ENCODE measurements at regions not wholly inside any gene's neighbourhood (a gene's known extent, or its start where the extent isn't known, plus 50 kb on each side); places are given as distances from the start of the nearest gene placed in this dataset.

- no peak for TF ChIP-seq CTCF (conservative IDR thresholded peaks at IDR 0.05; ENCODE audit: low read depth in 2 of 2)
- TF ChIP-seq ZNF331 (CRISPR knock-in tag; IDR thresholded peaks at IDR 0.05; ENCODE audit: low read depth), result no peak
- no peak for TF ChIP-seq POLR2AphosphoS5 (IDR thresholded peaks at IDR 0.05; ENCODE audit: low read depth)
- TF ChIP-seq EZH2 (IDR thresholded peaks at IDR 0.05; ENCODE audit: low read depth, unreplicated experiment), result no peak
Observed at GRCh38 chr13:58979851-58980250, 1183.9 kb downstream of the DIAPH3 start.

Data from GM23338 (cell line).